HG02840 (cell line): ENCODE measurements at regions not wholly inside any gene's neighbourhood (a gene's known extent, or its start where the extent isn't known, plus 50 kb on each side); places are given as distances from the start of the nearest gene placed in this dataset.
"Not testable (repeated sequence)": the region's sequence is repeated elsewhere in the genome, so short reads cannot be mapped to it uniquely, and the experiment has no call there.

Experiments
- ATAC-seq: cut with Tn5 transposase; IDR thresholded peaks from one replicate; pipeline ENCODE4 v1.9.1; 2021; ENCODE audit warnings: mild to moderate bottlenecking, moderate library complexity, moderate number of reproducible peaks; ENCODE audit not compliant: unreplicated experiment, low FRiP score

DNA sequence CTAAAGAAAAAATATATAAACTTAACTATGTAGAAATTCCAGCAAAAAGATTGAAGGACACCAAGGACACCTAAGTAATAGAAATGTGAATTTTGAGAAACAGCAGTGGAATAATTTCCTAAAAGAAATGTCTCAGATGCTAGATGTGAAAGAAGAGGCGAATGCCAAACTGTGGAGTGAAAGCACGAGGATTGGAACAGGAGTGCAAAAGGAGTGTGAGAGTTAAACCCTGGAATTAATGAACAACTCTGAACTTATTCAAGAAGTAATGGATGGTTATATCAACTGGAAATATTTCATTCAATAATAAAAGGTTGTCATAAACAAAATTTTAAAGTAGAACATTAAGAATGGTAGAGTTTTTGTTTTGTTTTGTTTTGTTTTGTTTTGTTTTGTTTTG is 78.5 kb upstream of the SGIP1 start:
- ATAC-seq: no peak

DNA sequence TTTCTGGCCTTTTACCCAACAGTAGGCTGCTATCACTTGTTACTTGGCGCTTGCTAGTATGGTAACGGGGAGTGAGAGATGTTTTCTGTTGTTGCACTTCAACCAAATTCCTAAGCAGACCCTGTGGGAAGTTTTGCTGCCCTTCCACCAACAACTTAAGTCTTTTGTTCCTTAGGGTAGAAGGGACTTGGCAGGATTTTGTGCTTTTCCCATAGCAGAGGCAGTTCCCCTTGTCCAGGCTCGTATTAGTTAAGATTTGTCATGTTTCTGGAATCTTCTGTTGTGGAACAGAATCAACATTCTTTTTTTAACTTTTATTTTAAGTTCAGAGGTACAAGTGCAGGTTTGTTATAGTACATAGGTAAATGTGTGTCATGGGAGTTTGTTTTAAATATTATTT is 73.2 kb upstream of the SGIP1 start:
- no peak for ATAC-seq

DNA sequence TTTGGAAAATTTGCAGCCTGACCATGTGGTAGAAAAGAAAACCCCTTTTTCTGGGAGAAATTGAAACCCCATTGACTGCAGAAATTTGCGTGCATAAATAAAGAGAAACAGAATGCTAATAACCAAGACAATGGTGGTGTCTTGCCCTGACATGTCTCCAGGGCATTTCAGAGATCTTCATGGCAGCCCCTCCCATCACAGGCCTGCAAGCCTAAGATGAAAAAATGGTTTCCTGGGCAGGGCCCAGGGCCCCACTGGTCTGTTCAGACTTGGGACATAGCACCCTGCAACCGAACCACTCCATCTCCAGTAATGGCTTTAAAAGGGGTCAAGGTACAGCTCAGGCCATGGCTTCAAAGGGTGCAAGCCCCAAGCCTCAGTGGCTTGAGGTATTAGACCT is 71.6 kb upstream of the SGIP1 start:
- no peak for ATAC-seq

DNA sequence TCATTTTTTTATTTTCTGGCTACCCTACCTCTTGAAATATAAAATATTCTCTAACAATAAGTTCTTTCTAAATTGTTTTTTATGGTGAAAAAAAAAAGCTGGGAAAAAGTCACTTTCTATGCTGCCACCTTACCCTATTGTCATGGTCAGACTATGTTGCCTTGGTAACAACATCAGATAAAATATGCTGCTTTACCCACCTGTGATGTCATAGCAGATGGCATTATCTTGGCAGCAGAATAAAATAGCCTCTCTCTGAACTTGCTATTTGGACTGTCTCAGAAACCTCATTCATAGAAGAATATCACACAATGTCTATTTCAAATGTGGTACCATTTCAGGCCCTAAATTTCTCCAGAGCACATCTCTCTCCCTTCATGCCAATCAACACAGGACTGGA is 69.6 kb upstream of the SGIP1 start:
- no peak for ATAC-seq

DNA sequence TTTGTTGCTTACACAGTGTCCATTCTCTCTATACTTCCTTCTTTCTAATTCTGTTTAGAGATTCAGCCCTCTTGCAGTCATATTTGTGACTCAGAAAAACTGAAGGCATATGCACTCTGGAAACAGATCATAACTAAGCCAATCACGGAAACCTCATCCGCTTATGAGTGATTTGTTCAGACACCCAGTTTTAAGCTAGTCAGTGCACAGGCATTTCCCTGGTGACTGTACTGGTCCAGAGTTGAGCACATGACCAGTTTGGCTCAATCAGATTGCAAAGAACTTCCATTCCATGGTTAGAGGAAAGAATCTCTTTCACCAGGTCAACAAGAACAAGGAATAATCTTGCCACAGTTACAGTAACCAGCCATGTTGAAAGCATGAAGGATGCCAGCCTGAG is 69.2 kb upstream of the SGIP1 start:
- ATAC-seq: no peak

DNA sequence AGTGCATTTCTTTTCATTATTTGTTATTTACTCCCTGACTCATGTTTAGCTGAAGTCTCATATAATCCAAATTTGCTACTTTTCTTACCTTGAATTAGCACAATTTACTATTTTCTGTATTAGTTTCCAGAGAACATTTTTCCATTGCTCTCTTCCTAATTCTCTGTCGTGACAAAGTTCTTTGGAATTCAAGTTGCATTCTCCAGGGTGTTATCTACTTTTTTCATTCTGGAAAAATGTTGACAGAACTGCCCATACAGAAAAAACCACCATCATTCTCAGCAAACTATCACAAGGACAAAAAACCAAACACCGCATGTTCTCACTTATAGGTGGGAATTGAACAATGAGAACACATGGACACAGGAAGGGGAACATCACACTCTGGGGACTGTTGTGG is 67.3 kb upstream of the SGIP1 start:
- not testable (repeated sequence) for ATAC-seq

DNA sequence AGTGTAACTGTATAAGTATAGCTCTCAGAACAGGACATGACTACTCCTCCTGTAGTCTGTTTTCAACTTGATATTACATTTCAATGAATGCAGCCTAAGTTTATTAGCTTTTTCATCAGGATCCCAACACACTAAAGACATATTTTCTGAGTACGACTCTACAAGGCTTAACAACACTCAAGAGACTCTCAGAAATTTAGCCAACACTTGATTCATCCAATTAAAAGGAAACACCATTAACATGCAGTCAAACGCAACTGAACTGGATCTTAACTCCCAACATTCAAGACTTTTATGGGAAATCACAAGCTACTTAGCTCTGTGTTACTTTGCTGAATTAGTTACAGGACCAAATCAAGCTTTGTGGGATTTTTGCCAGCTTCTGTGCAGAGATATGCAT is 65.2 kb upstream of the SGIP1 start:
- ATAC-seq: no peak

DNA sequence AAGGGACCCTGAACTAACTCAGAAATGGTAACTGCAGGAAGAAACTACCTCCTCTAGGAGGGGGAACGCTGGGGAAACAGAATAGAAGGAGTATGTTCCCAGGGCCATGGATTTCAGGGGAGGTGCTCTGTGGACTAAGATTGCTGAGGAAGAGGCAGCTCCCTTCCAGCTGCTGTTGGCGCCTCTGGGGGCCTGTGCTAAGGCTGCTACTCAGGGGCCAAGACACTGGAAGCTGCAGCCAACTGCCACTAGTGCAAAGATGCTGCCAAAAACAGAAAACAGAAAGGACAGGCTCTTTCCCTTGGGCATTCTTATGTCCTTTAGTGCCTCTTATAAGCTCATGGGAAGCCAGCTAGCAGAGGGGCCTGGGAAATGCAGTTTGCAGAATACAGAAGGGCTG is 58.0 kb upstream of the SGIP1 start:
- no peak for ATAC-seq

DNA sequence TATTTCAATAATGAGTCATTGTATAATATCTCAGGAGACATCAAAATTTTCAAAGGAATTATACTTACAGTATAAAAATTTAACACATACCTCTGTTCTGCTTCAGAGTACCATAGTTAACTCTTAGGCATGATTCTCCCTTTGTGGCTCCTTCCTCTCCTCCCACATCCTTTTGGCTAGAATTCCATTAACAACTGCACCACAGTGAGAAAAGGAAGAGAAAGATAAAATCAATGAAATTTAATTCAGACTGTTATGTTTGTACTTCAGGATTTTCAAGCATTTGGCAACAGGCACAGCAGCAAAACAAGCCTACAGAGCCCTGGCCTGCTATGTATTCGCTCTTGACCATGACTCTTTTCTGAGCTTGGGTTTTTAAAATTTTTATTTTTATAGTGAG is 57.2 kb upstream of the SGIP1 start:
- ATAC-seq: no peak

DNA sequence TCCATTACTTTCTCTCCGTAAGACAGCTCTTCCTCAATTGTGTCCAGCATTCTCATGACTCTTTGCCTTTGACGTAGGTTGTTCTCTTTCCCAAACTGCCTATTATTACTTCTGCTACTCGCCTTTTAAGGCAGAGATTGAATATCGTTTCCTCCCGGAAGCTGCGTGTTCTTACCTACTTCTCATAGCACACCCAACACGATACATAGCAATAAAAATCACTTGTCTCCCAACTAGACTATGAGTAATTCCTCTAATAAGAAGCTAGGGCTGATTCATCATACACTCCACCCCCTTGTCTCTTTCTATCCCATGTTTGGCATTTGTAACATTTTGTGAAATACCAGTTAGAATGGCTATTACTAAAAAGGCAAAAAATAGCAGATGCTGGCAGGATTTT is 55.8 kb upstream of the SGIP1 start:
- ATAC-seq: no peak

DNA sequence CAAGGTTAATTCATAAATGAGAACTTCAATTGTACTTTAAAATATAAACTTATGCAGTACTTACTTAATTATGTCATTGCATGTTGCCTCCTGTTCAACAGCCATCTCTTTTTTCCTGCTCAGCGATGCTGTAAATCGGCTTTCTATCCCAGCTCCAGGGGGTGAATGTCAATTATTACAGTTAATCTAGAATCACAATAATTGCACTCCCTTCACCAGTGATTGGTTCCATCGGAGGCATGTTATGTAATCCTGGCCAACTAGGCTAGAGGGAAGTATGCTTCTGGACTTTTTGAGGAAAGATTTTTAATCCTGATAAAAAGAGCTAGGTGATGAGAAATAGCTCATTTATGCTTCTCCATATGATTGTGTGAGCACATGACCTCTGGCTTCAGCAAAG is 53.8 kb upstream of the SGIP1 start:
- ATAC-seq: no peak

DNA sequence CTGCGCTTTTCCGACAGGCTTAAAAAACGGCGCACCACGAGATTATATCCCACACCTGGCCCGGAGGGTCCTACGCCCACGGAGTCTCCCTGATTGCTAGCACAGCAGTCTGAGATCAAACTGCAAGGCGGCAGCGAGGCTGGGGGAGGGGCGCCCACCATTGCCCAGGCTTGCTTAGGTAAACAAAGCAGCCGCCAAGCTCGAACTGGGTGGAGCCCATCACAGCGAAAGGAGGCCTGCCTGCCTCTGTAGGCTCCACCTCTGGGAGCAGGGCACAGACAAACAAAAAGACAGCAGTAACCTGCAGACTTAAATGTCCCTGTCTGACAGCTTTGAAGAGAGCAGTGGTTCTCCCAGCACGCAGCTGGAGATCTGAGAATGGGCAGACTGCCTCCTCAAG is 52.7 kb upstream of the SGIP1 start:
- not testable (repeated sequence) for ATAC-seq
